Colonic mucosa (tissue), 4 donors: ENCODE measurements at regions not wholly inside any gene's neighbourhood (a gene's known extent, or its start where the extent isn't known, plus 50 kb on each side); places are given as distances from the start of the nearest gene placed in this dataset.

ENCODE experiments used
- DNase-seq: peaks from one replicate; pipeline ENCODE4 v3.0.0-alpha.2; 2020
- H3K27ac ChIP-seq: fragments of 200-600 bp; one replicate; pipeline ENCODE4 v1.8.0; 2021
- H3K27me3 ChIP-seq: fragments of 200-600 bp; one replicate; pipeline ENCODE4 v1.8.0; 2021
- H3K36me3 ChIP-seq: fragments of 200-600 bp; one replicate; pipeline ENCODE4 v1.8.0; 2021
- H3K4me1 ChIP-seq: fragments of 200-600 bp; one replicate; pipeline ENCODE4 v1.8.0; 2021; ENCODE audit warnings: mild to moderate bottlenecking
- H3K4me3 ChIP-seq: fragments of 200-600 bp; one replicate; pipeline ENCODE4 v1.8.0; 2021
- H3K9ac ChIP-seq, 2 donors: one replicate each; pipeline ENCODE4 v1.7.0; 2013; ENCODE audit warnings: control low read depth in 2 of 2, low read depth in 2 of 2, low read length in 2 of 2
- H3K9me3 ChIP-seq: fragments of 200-600 bp; one replicate; pipeline ENCODE4 v1.8.0; 2021
- intact Hi-C: fragments of 100-400 bp; cut with DNase I; formaldehyde crosslinking; loops from one replicate; pipeline ENCODE4 v1.14.1; 2022
- TF ChIP-seq, protein P1 (sequence below): fragments of 200-600 bp; IDR thresholded peaks from one replicate; pipeline ENCODE4 v1.8.0; 2022; ENCODE audit warnings: antibody characterized with exemption, mild to moderate bottlenecking
- donor health status: healthy.
- donor health status: DM: no; HTN: no; CAD: no.
- donor health status: DM: no; HTN: no; CAD: no.

DNA sequence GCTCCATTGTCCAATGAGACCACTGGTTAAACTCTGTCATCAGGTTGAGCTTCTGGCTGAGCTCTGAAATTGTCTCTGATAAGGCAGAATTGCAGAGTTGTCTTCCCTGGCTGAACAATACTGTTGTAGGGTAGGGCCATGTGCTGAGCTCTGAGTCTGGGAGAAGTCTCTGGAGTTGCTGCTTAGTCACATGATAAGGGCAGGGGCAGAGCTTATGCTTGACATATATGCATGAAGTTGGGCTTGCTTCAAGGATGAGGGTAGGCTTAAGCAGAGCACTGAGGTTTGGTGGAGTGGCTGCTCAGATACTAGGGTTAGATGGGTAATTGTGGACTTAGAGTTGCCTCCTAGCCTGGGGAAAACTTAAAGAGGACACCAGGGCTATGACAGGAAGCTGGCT, 946.3 kb upstream of the MIR17HG start:
- Histone ChIP-seq H3K9ac (no peak overlapping the region), H3K4me3 (no peak overlapping the region), H3K27me3 (no peaks in the 10 kb centered on the region), H3K36me3 (no peaks in the 10 kb centered on the region), H3K27ac (no peak overlapping the region), H3K4me1 (no peaks in the 10 kb centered on the region), H3K9me3 (no peaks in the 10 kb centered on the region)
- TF ChIP-seq, protein P1, sequence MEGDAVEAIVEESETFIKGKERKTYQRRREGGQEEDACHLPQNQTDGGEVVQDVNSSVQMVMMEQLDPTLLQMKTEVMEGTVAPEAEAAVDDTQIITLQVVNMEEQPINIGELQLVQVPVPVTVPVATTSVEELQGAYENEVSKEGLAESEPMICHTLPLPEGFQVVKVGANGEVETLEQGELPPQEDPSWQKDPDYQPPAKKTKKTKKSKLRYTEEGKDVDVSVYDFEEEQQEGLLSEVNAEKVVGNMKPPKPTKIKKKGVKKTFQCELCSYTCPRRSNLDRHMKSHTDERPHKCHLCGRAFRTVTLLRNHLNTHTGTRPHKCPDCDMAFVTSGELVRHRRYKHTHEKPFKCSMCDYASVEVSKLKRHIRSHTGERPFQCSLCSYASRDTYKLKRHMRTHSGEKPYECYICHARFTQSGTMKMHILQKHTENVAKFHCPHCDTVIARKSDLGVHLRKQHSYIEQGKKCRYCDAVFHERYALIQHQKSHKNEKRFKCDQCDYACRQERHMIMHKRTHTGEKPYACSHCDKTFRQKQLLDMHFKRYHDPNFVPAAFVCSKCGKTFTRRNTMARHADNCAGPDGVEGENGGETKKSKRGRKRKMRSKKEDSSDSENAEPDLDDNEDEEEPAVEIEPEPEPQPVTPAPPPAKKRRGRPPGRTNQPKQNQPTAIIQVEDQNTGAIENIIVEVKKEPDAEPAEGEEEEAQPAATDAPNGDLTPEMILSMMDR, result no peak
- DNase-seq, result no peak
- intact Hi-C loops, result no loop called here

DNA sequence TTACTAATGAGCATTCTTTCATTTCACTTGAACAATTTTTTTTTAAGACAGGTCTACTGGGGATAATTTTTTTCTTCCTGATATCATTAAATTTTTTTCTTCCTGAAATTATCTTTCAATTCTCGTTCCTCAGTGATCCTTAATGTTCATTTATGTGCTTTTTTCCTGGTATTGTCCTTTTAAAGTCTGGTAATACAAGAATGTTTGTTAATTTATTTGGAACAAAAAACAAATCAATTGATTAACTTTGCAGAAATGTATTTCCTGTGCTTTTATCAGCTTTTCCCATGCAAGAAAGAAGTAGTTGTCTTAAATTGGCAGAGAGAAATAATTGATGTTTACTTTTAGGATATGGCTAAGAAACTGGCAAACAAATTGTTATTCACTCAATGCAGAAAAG, 945.4 kb upstream of the MIR17HG start:
- intact Hi-C loops, result no loop called here
- no peaks in the 10 kb centered on the region for H3K4me1 ChIP-seq
- H3K9me3 ChIP-seq, result no peaks in the 10 kb centered on the region
- H3K36me3 ChIP-seq, result no peaks in the 10 kb centered on the region
- TF ChIP-seq, protein P1, result no peak
- no peak overlapping the region for H3K9ac ChIP-seq
- no peak overlapping the region for H3K4me3 ChIP-seq
- H3K27me3 ChIP-seq, result no peaks in the 10 kb centered on the region
- no peak for DNase-seq
- H3K27ac ChIP-seq, result no peak overlapping the region

DNA sequence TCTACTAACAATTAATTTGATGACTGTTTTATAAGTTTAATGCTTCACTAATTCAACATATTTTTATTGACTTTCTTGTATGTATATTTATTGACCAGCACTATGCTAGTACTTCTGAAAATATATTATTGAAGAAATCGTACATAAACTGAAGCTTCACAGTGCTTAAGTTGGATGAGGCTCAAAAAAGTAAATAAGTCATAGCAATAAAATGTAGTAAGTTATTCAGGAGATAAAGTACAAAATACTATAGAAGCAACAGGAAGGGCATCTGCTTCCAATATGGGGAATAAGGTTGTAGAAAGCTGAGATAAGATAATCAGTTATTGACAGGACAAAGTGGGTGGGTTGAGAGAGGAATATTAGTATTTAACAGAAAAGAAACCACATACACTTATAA, 944.9 kb upstream of the MIR17HG start:
- Histone ChIP-seq H3K9ac (no peak overlapping the region), H3K27ac (no peak overlapping the region), H3K4me3 (no peak overlapping the region), H3K36me3 (no peaks in the 10 kb centered on the region), H3K27me3 (no peaks in the 10 kb centered on the region), H3K9me3 (no peaks in the 10 kb centered on the region), H3K4me1 (no peaks in the 10 kb centered on the region)
- no peak for DNase-seq
- TF ChIP-seq, protein P1, result no peak
- intact Hi-C loops, result no loop called here

DNA sequence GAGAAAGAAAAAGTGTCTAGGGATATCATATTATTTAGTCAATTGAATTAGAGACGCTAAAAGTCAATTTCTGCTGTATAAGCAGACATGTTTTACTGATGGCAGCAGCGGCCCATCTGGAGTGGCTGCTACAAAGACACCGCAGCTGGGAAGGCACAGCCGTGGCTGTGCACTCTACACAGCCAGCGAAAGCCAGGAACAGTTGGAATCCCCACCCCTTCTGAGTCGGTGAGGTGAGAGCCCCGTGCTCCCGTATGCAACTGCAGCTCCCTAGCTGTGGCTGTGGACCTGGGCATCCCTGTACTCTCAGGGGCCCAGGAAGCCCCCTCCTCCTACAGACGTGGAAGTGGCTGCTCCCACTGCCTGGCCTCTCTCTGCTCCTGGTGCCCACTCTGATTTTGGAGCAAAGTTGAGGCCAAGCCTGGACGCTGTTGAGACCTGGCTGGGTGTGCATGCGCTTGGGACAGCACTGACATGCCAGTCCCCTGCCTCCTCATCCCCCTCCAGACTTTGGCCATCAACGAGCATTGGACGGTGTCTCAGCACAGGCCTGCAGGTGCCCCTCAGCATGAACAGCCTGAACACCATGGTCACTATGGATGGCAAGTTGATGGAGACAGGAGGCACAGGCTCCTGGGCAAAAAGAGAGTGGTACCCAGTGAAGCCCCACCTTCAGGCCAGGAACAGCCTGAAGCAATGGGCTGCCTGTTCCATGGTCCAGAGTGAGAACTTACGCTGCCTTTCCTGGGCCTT, 944.0 kb upstream of the MIR17HG start:
- Histone ChIP-seq H3K27me3 (no peaks in the 10 kb centered on the region), H3K27ac (no peak overlapping the region), H3K9me3 (no peaks in the 10 kb centered on the region), H3K4me1 (no peaks in the 10 kb centered on the region), H3K4me3 (no peak overlapping the region), H3K9ac (no peak overlapping the region), H3K36me3 (no peaks in the 10 kb centered on the region)
- TF ChIP-seq, protein P1, result no peak
- no peak for DNase-seq
- intact Hi-C loops, result no loop called here

DNA sequence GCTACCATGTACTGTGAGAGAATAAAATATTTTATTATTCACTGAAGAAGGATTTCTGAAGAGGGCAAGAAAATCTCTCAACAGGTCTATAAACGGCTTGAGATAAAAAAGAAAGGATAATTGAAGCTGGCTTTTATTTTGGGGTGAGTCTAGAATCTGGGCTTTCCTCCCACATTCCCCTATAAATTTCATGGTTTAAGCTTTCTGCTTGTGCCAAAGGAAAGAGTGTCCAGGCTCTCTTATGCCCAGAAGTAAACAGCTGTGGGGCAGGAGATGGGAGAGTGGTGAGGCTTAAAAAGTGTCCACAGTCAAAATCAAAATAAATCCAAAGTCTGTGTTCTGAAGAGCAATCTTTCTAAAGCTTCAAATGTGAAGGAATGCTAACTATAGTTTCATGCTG, 942.2 kb upstream of the MIR17HG start:
- intact Hi-C loops, result no loop called here
- no peaks in the 10 kb centered on the region for H3K9me3 ChIP-seq
- TF ChIP-seq, protein P1, result no peak
- DNase-seq, result no peak
- H3K27me3 ChIP-seq, result no peaks in the 10 kb centered on the region
- no peaks in the 10 kb centered on the region for H3K4me1 ChIP-seq
- H3K36me3 ChIP-seq, result no peaks in the 10 kb centered on the region
- H3K9ac ChIP-seq, result no peak overlapping the region
- H3K27ac ChIP-seq, result no peak overlapping the region
- no peak overlapping the region for H3K4me3 ChIP-seq
